ENCODE measurements at regions not wholly inside any gene's neighbourhood (a gene's known extent, or its start where the extent isn't known, plus 50 kb on each side); places are given as distances from the start of the nearest gene placed in this dataset.
"Not testable (repeated sequence)": the region's sequence is repeated elsewhere in the genome, so short reads cannot be mapped to it uniquely, and the experiment has no call there.

DNA sequence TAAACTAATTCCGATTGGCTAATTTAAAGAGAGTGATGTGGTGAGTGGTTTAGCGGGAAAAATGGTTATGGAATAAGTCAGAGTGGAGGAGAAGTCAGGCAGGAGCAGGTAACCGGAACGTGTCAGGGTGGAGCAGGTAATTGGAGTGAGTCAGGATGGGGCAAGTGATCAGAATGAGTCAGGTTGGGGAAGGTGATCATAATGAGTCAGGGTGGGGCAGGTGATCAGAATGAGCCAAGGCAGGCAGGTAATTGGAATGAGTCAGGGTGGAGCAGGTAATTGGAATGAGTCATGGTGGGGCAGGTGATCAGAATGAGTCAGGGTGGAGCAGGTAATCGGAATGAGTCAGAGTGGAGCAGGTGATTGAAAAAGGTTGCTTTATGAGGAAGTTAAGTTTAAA is 101.4 kb downstream of the TMEM167A start:
- DNase-seq (ENCODE audit: low spot score) = no peak
- TF ChIP-seq, protein P1, sequence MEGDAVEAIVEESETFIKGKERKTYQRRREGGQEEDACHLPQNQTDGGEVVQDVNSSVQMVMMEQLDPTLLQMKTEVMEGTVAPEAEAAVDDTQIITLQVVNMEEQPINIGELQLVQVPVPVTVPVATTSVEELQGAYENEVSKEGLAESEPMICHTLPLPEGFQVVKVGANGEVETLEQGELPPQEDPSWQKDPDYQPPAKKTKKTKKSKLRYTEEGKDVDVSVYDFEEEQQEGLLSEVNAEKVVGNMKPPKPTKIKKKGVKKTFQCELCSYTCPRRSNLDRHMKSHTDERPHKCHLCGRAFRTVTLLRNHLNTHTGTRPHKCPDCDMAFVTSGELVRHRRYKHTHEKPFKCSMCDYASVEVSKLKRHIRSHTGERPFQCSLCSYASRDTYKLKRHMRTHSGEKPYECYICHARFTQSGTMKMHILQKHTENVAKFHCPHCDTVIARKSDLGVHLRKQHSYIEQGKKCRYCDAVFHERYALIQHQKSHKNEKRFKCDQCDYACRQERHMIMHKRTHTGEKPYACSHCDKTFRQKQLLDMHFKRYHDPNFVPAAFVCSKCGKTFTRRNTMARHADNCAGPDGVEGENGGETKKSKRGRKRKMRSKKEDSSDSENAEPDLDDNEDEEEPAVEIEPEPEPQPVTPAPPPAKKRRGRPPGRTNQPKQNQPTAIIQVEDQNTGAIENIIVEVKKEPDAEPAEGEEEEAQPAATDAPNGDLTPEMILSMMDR (IDR thresholded peaks at IDR 0.05; ENCODE audit: extremely low read depth, insufficient read depth, missing control alignments) = no peak
- in situ Hi-C loops (cut with MboI; ENCODE audit: low pct_unique_long_range_greater_than_20kb, low sequenced_read_pairs, unreplicated experiment) = no loop called here

DNA sequence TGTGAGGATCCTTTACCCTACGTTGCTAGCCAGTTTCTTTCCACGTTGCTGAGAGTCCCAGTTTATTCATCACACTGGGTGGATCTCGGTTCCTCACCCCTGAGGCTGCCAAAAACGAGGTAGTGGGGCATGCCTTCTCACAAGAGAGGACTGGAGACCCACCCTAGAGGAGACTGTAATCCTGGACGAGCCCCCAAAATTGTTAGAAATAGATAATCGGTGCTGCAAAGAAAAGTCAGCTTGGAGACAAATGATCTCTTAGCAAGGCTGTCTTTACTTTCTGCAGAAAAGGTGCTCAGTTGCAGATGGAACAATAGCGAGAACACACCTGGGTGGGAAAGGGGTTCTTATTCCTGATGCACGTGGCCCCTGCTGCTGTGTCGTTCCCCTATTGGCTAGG is 101.8 kb downstream of the TMEM167A start:
- in situ Hi-C loops (cut with MboI; ENCODE audit: low pct_unique_long_range_greater_than_20kb, low sequenced_read_pairs, unreplicated experiment) = no loop called here
- TF ChIP-seq, protein P1 (IDR thresholded peaks at IDR 0.05; ENCODE audit: extremely low read depth, insufficient read depth, missing control alignments) = no peak
- no peak for DNase-seq (ENCODE audit: low spot score)

DNA sequence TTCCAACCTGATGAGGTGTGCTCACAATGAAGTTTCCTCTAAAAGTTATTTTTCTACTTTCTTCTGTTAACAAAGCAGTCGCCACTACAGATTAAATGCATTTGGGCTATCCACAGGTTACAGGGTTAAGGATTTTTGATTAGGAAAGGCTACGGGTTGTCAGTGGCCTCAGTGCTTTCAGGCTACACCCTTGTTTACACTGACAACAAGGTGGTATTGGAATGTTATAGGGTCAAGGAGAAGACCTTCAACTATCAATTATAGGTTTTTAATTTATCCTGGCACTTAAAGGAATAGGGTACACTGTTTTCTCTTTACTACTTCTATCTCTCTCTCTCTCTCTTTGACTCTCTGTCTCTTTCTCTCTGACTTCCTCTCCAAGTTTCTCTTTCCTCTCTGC is 102.8 kb downstream of the TMEM167A start:
- in situ Hi-C loops (cut with MboI; ENCODE audit: low pct_unique_long_range_greater_than_20kb, low sequenced_read_pairs, unreplicated experiment); DNase-seq (ENCODE audit: low spot score): not testable (repeated sequence)

DNA sequence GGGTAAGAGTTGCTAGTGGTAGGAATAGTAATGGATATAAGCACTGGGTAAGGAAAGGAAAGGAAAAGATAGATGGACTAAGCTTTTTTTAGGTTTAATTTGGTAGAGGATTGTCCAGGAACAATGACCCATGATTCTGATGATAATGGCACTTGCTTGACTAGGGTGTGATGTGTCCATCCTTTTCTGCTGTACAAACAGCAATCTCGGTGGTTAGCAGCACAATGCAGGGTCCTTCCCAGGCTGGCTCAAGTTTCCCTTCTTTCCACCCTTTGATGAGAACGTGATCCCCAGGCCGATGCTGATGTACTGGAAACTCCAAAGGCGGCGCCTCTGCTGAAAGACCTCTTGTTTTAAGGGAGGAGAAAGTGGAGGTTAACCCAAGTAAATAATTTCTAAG is 105.3 kb downstream of the TMEM167A start:
- TF ChIP-seq, protein P1 (IDR thresholded peaks at IDR 0.05; ENCODE audit: extremely low read depth, insufficient read depth, missing control alignments) = no peak
- no peak for DNase-seq (ENCODE audit: low spot score)
- in situ Hi-C loops (cut with MboI; ENCODE audit: low pct_unique_long_range_greater_than_20kb, low sequenced_read_pairs, unreplicated experiment) = no loop called here

DNA sequence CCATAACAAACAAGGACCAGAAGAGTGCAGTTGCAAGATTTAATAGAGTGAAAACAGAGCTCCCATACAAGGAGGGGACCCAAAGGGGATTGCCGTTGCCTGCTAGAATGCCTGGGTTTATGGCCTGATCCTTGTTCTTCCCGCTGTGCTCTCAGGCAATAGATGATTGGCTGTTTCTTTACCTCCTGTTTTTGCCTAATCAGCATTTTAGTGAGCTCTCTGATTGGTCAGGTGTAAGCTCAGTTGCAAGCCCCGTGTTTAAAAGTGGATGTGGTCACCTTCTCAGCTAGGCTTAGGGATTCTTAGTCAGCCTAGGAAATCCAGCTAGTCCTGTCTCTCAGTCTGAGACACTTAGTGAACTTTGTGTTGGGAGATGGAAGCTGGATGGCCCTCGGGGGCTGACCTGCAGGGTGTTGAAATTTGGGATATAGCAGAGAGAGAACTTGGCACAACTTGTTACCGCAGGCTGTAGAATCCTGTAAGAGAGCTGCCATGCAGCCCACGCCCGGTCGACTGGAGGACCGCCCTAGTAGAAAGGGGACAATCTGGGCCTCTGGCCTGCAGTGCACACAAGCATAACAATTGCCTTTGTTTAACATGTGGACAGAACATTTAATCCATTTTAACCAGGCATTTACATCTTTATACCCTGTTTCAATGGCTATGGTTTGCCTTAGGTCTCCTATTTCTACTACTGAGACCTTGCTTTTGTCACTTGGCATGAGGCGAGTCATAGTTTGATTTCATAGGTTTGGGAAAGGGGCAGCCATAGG is 106.0 kb downstream of the TMEM167A start:
- DNase-seq (ENCODE audit: low spot score); in situ Hi-C loops (cut with MboI; ENCODE audit: low pct_unique_long_range_greater_than_20kb, low sequenced_read_pairs, unreplicated experiment): not testable (repeated sequence)

DNA sequence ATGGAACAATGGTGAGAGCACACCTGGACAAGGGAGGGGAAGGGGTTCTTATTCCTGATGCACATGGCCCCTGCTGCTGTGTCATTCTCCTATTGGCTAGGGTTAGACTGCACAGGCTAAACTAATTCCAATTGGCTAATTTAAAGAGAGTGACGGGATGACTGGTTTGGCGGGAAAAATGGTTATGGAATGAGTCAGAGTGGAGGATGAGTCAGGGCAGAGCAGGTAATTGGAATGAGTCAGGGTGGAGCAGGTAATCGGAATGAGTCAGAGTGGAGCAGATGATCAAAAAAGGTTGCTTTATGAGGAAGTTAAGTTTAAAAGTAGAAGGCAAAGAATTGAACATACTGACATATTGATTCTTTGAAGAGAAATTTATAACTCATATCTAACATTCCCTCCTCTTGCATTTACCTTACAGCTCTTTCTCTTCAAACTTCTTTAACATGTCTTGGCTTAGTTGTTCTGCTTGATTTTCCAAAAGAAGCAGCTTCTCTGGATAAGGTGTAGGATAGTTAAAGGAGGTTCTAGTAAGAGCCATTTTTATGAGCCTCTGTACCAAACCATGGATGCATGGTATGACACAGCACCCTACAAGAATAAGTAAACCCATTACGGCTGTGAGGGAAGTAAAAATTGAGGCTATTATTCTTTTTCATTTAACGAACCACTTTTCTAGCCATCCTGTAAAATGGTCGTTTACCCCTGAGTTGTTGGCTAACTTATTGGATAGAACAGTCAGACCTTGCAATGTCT is 107.8 kb downstream of the TMEM167A start:
- DNase-seq (ENCODE audit: low spot score) = not testable (repeated sequence)

DNA sequence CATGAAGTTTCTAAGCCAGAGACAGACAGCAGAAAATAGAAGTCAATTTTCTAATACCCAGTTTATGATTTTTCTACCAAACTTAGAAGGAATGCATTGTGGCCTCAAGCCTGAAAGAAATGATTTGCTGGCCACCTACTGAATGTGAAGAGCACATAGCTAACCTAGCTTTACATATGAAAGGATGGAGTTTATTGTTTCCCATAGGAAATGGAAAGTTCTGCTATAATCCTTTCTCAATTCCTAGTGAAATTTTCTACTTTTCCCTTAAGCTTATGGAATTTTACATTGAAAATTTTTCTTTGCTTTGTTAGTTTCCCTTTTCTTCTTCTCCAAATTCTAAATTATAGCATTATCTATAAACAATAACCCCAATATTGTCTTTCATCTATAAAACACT is 110.1 kb downstream of the TMEM167A start:
- no peak for DNase-seq (ENCODE audit: low spot score)
- TF ChIP-seq, protein P1 (IDR thresholded peaks at IDR 0.05; ENCODE audit: extremely low read depth, insufficient read depth, missing control alignments) = no peak
- in situ Hi-C loops (cut with MboI; ENCODE audit: low pct_unique_long_range_greater_than_20kb, low sequenced_read_pairs, unreplicated experiment) = no loop called here

More for the DNA sequence above, 107.8 kb downstream of the TMEM167A start:
- in situ Hi-C loops (cut with MboI; ENCODE audit: low pct_unique_long_range_greater_than_20kb, low sequenced_read_pairs, unreplicated experiment) = not testable (repeated sequence)

DNA sequence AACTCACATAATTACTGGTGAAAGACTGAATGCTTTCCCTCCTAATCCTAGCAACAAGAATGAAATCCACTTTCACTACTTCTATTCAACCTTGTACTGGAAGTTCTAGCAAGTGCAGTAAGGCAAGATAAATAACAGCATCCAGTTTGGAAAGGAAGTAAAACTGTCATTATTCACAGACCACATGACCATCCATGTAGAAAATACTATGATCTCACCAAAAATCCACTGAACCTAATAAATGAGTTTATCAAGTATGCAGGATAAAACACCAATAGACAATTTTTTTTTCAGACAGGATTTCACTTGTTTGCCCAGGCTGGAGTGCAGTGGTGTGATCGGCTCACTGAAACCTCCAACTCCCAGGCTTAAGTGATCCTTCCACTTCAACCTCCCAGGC is 117.7 kb downstream of the TMEM167A start:
- DNase-seq (ENCODE audit: low spot score) = no peak
- TF ChIP-seq, protein P1 (IDR thresholded peaks at IDR 0.05; ENCODE audit: extremely low read depth, insufficient read depth, missing control alignments) = no peak
- in situ Hi-C loops (cut with MboI; ENCODE audit: low pct_unique_long_range_greater_than_20kb, low sequenced_read_pairs, unreplicated experiment) = no loop called here
